BJ (cell line): ENCODE measurements at regions not wholly inside any gene's neighbourhood (a gene's known extent, or its start where the extent isn't known, plus 50 kb on each side); places are given as distances from the start of the nearest gene placed in this dataset.
A peak's percentile ranks its signal among the peaks of the same experiment; 100 is the strongest.
"Not testable (repeated sequence)": the region's sequence is repeated elsewhere in the genome, so short reads cannot be mapped to it uniquely, and the experiment has no call there.

Source experiments
- CTCF ChIA-PET: fragments of 350-600 bp; formaldehyde crosslinking; extraction: SDS; loops from one replicate; lab custom pipeline; 2021; ENCODE audit warnings: antibody characterized with exemption, inconsistent platforms; lab: Yijun Ruan, JAX
- POLR2A ChIA-PET: fragments of 300-600 bp; sonication (Branson Sonifier 250); formaldehyde crosslinking; extraction: SDS; loops from one replicate; lab custom pipeline; 2021; ENCODE audit warnings: antibody characterized with exemption; lab: Charles Lee
- DNase-seq: peaks from one replicate; pipeline ENCODE4 v3.0.0-alpha.2; 2011; ENCODE audit warnings: low read depth
- H3K27me3 ChIP-seq: 2 replicates; pipeline ENCODE4 v1.6.0; 2011; ENCODE audit warnings: low read length; ENCODE audit not compliant: control insufficient read depth, insufficient read depth
- H3K36me3 ChIP-seq: 2 replicates; pipeline ENCODE4 v1.5.1; 2011; ENCODE audit warnings: low read length; ENCODE audit not compliant: control insufficient read depth, insufficient read depth
- H3K4me3 ChIP-seq: 2 replicates; pipeline ENCODE4 v1.5.1; 2011; ENCODE audit warnings: low read depth, mild to moderate bottlenecking, control low read depth, low read length
- CTCF ChIP-seq: IDR thresholded peaks from 2 replicates; pipeline ENCODE4 v1.5.1; 2011; ENCODE audit warnings: low read depth, mild to moderate bottlenecking, control low read depth, inconsistent platforms, low read length, moderate library complexity; ENCODE audit not compliant: insufficient read depth

GRCh38 chr6:14595751-14596150 is 478.2 kb downstream of the CD83 start:
- POLR2A ChIA-PET = interaction anchor here (0.6 kb wide), 1 partner anchor 11 kb away, joined by 3 read pairs; no protein-coding TSS in a partner anchor
- no peak for TF ChIP-seq CTCF

GRCh38 chr6:14596410-14596809 is 478.8 kb downstream of the CD83 start:
- Histone ChIP-seq H3K27me3 (no peaks in the 10 kb centered on the region; the same call in 1 of the 2 replicates), H3K36me3 (no peaks in the 10 kb centered on the region), H3K4me3 (no peak overlapping the region)
- ChIA-PET POLR2A (interaction anchor here (0.6 kb wide), 1 partner anchor 11 kb away, joined by 3 read pairs; no protein-coding TSS in a partner anchor), CTCF (interaction anchor here (0.6 kb wide), 1 partner anchor 475 kb away, joined by 3 read pairs; no protein-coding TSS in a partner anchor)
- peak; percentile 3 for DNase-seq
- TF ChIP-seq CTCF = no peak

More at GRCh38 chr6:14595751-14596150, 478.2 kb downstream of the CD83 start:
- no peaks in the 10 kb centered on the region for H3K36me3 ChIP-seq
- H3K4me3 ChIP-seq = no peak overlapping the region
- no peaks in the 10 kb centered on the region; the same call in 1 of the 2 replicates for H3K27me3 ChIP-seq
- CTCF ChIA-PET = interaction anchor here (0.6 kb wide), 1 partner anchor 475 kb away, joined by 3 read pairs; no protein-coding TSS in a partner anchor
- DNase-seq = no peak

GRCh38 chr6:14597090-14597489 is 479.5 kb downstream of the CD83 start:
- H3K27me3 ChIP-seq = no peaks in the 10 kb centered on the region; the same call in 1 of the 2 replicates
- CTCF ChIA-PET = interaction anchor here (0.6 kb wide), 1 partner anchor 134 kb away, joined by 4 read pairs; no protein-coding TSS in a partner anchor
- POLR2A ChIA-PET = no interaction called here
- no peak overlapping the region for H3K4me3 ChIP-seq
- TF ChIP-seq CTCF = no peak
- DNase-seq = no peak
- H3K36me3 ChIP-seq = no peaks in the 10 kb centered on the region

- TF ChIP-seq CTCF = no peak
- ChIA-PET POLR2A (no interaction called here), CTCF (interaction anchor here (0.6 to 0.8 kb wide), 2 partner anchors 14 to 135 kb away, joined by 3 to 4 read pairs; no protein-coding TSS in a partner anchor)
- no peaks in the 10 kb centered on the region for H3K36me3 ChIP-seq
- no peak for DNase-seq
- no peak overlapping the region for H3K4me3 ChIP-seq
- H3K27me3 ChIP-seq = no peaks in the 10 kb centered on the region; the same call in 1 of the 2 replicates
These were observed 480.7 kb downstream of the CD83 start for GRCh38 chr6:14598017-14598864.

GRCh38 chr6:14600306-14600705 is 482.7 kb downstream of the CD83 start:
- CTCF ChIA-PET, H3K4me3 ChIP-seq, POLR2A ChIA-PET, DNase-seq, H3K27me3 ChIP-seq, H3K36me3 ChIP-seq: not testable (repeated sequence)
